Mesenchymal stem cell (in vitro differentiated cells and primary cell): ENCODE measurements at regions not wholly inside any gene's neighbourhood (a gene's known extent, or its start where the extent isn't known, plus 50 kb on each side); places are given as distances from the start of the nearest gene placed in this dataset.

Experiments used
- DNase-seq: peaks from one replicate; pipeline ENCODE4 v3.0.0-alpha.2; 2013
- H2AFZ ChIP-seq: one replicate; pipeline ENCODE4 v1.6.1; 2013; ENCODE audit warnings: low read depth, mild to moderate bottlenecking, control low read depth, inconsistent platforms, low read length, moderate library complexity
- H2AK5ac ChIP-seq: 2 replicates; pipeline ENCODE4 v1.6.1; 2013; ENCODE audit warnings: low read length, moderate library complexity, mild to moderate bottlenecking, inconsistent platforms; ENCODE audit not compliant: severe bottlenecking
- H2BK120ac ChIP-seq: one replicate; pipeline ENCODE4 v1.6.1; 2013; ENCODE audit warnings: low read depth, mild to moderate bottlenecking, inconsistent platforms, low read length, moderate library complexity
- H2BK12ac ChIP-seq, 2 experiments: one replicate each; pipeline ENCODE4 v1.6.1; 2013; ENCODE audit warnings: inconsistent platforms in 2 of 2, low read length in 2 of 2, mild to moderate bottlenecking in 2 of 2, moderate library complexity in 2 of 2, control low read depth in 1 of 2
- H2BK15ac ChIP-seq: one replicate; pipeline ENCODE4 v1.6.1; 2013; ENCODE audit warnings: mild to moderate bottlenecking, low read depth, inconsistent platforms; ENCODE audit not compliant: poor library complexity, severe bottlenecking
- H2BK5ac ChIP-seq: 2 replicates; pipeline ENCODE4 v1.6.1; 2013; ENCODE audit warnings: low read depth, mild to moderate bottlenecking, low read length, control low read depth, inconsistent platforms; ENCODE audit not compliant: poor library complexity, severe bottlenecking
- H3K14ac ChIP-seq, 2 experiments: one replicate each; pipeline ENCODE4 v1.6.1; 2013; ENCODE audit warnings: inconsistent platforms in 2 of 2, low read length in 2 of 2, control low read depth in 1 of 2, mild to moderate bottlenecking in 1 of 2, moderate library complexity in 1 of 2
- H3K18ac ChIP-seq, 2 experiments: one replicate each; pipeline ENCODE4 v1.6.1; 2013; ENCODE audit warnings: inconsistent platforms in 2 of 2, low read length in 2 of 2, control low read depth in 1 of 2, low read depth in 1 of 2, mild to moderate bottlenecking in 1 of 2
- H3K23ac ChIP-seq, 2 experiments: one replicate each; pipeline ENCODE4 v1.6.1; 2013; ENCODE audit warnings: inconsistent platforms in 2 of 2, low read length in 2 of 2, mild to moderate bottlenecking in 2 of 2, moderate library complexity in 2 of 2, control low read depth in 1 of 2
- H3K27ac ChIP-seq: 2 replicates; pipeline ENCODE4 v1.5.1; 2013; ENCODE audit warnings: mild to moderate bottlenecking, moderate library complexity, low read length, control low read depth, inconsistent platforms; ENCODE audit not compliant: poor library complexity, severe bottlenecking
- H3K27me3 ChIP-seq, 2 experiments: 2 replicates each; pipeline versions ENCODE4 v1.6.1 to v1.7.0; 2013; ENCODE audit warnings: low read length in 2 of 2, mild to moderate bottlenecking in 2 of 2, moderate library complexity in 2 of 2, control low read depth in 1 of 2, inconsistent platforms in 1 of 2; ENCODE audit not compliant: control insufficient read depth in 1 of 2, insufficient read depth in 1 of 2
- H3K36me3 ChIP-seq, 2 experiments: 2 replicates each; pipeline versions ENCODE4 v1.6.1 to v1.7.0; 2013; ENCODE audit warnings: low read length in 2 of 2, control low read depth in 1 of 2, inconsistent platforms in 1 of 2, low read depth in 1 of 2, mild to moderate bottlenecking in 1 of 2; ENCODE audit not compliant: insufficient read depth in 2 of 2, control insufficient read depth in 1 of 2
- H3K4ac ChIP-seq, 2 experiments: one replicate each; pipeline ENCODE4 v1.6.1; 2013; ENCODE audit warnings: inconsistent platforms in 2 of 2, low read length in 2 of 2, mild to moderate bottlenecking in 2 of 2, moderate library complexity in 2 of 2, control low read depth in 1 of 2, low read depth in 1 of 2
- H3K4me1 ChIP-seq: 2 replicates; pipeline ENCODE4 v1.6.1; 2013; ENCODE audit warnings: low read depth, low read length, control low read depth; ENCODE audit not compliant: control insufficient read depth, insufficient read depth
- H3K4me2 ChIP-seq: 2 replicates; pipeline ENCODE4 v1.6.1; 2013; ENCODE audit warnings: low read length, mild to moderate bottlenecking, inconsistent platforms; ENCODE audit not compliant: poor library complexity, severe bottlenecking
- H3K4me3 ChIP-seq, 2 experiments: 2 replicates each; pipeline versions ENCODE4 v1.5.1 to v1.7.0; 2013; ENCODE audit warnings: low read length in 2 of 2, mild to moderate bottlenecking in 2 of 2, control low read depth in 1 of 2, low read depth in 1 of 2; ENCODE audit not compliant: insufficient read depth in 1 of 2
- H3K79me1 ChIP-seq: replicated peaks from 2 replicates; pipeline ENCODE4 v1.6.1; 2013; ENCODE audit warnings: mild to moderate bottlenecking, control low read depth, low read length, inconsistent platforms; ENCODE audit not compliant: poor library complexity, severe bottlenecking
- H3K9ac ChIP-seq: 2 replicates; pipeline ENCODE4 v1.7.0; 2013; ENCODE audit warnings: mild to moderate bottlenecking, low read length, moderate library complexity
- H3K9me3 ChIP-seq: 2 replicates; pipeline ENCODE4 v1.7.0; 2013; ENCODE audit warnings: mild to moderate bottlenecking, low read length; ENCODE audit not compliant: control insufficient read depth
- H4K8ac ChIP-seq: one replicate; pipeline ENCODE4 v1.6.1; 2013; ENCODE audit warnings: inconsistent platforms, mild to moderate bottlenecking, low read length, moderate library complexity
- H4K91ac ChIP-seq: one replicate; pipeline ENCODE4 v1.6.1; 2013; ENCODE audit warnings: mild to moderate bottlenecking, low read length, inconsistent platforms
- WGBS: methylation state at CpG from one replicate; pipeline ENCODE4 v1.1.7; 2013; ENCODE audit warnings: mixed read lengths; 5-methylcytosine and 5-hydroxymethylcytosine counted together

GRCh38 chr13:91187522-91187921, 160.0 kb upstream of the MIR17HG start:
- Histone ChIP-seq H2BK5ac (no peak overlapping the region), H2AK5ac (no peak overlapping the region), H4K91ac (no peak overlapping the region), H3K27ac (no peak overlapping the region), H3K4ac (no peak overlapping the region), H3K4me3 (no peak overlapping the region), H3K4me1 (peaks cover 4% of the 10 kb centered on the region), H2AFZ (no peak overlapping the region), H2BK15ac (no peak overlapping the region), H3K14ac (no peak overlapping the region), H2BK120ac (no peak overlapping the region), H3K23ac (no peak overlapping the region), H4K8ac (no peak overlapping the region), H2BK12ac (no peak overlapping the region), H3K36me3 (no peaks in the 10 kb centered on the region), H3K9ac (no peak overlapping the region), H3K79me1 (no peaks in the 10 kb centered on the region), H3K27me3 (no peaks in the 10 kb centered on the region), H3K18ac (no peak overlapping the region), H3K9me3 (no peaks in the 10 kb centered on the region), H3K4me2 (no peak overlapping the region)
- no peak for DNase-seq

- no peak for DNase-seq
- Histone ChIP-seq H3K4ac (no peak overlapping the region), H2BK5ac (no peak overlapping the region), H3K27ac (no peak overlapping the region), H4K91ac (no peak overlapping the region), H3K9me3 (no peaks in the 10 kb centered on the region), H3K4me2 (no peak overlapping the region), H3K36me3 (no peaks in the 10 kb centered on the region), H2BK15ac (no peak overlapping the region), H2BK120ac (no peak overlapping the region), H3K18ac (no peak overlapping the region), H3K79me1 (no peaks in the 10 kb centered on the region), H2AFZ (no peak overlapping the region), H2AK5ac (no peak overlapping the region), H3K4me3 (no peak overlapping the region), H4K8ac (no peak overlapping the region), H2BK12ac (no peak overlapping the region), H3K9ac (no peak overlapping the region), H3K4me1 (peaks cover under 1% of the 10 kb centered on the region), H3K27me3 (no peaks in the 10 kb centered on the region), H3K23ac (no peak overlapping the region), H3K14ac (no peak overlapping the region)
- WGBS = 80% methylated on average over 2 of the region's 3 CpGs
These were observed 158.0 kb upstream of the MIR17HG start for GRCh38 chr13:91189506-91189905.

GRCh38 chr13:91193358-91193757, 154.1 kb upstream of the MIR17HG start:
- no peak overlapping the region for H2BK15ac ChIP-seq
- no peak overlapping the region for H2BK5ac ChIP-seq
- WGBS = 93% methylated on average over 2 of the region's 2 CpGs
- no peak overlapping the region for H3K4me3 ChIP-seq
- H2BK120ac ChIP-seq = no peak overlapping the region
- no peak overlapping the region for H3K9ac ChIP-seq
- no peak overlapping the region for H4K8ac ChIP-seq
- no peak overlapping the region for H3K18ac ChIP-seq
- no peaks in the 10 kb centered on the region for H3K79me1 ChIP-seq
- no peak overlapping the region for H3K27ac ChIP-seq
- no peaks in the 10 kb centered on the region for H3K4me1 ChIP-seq
- H3K36me3 ChIP-seq = no peaks in the 10 kb centered on the region
- H2AK5ac ChIP-seq = no peak overlapping the region
- H3K27me3 ChIP-seq = no peaks in the 10 kb centered on the region
- no peak overlapping the region for H3K14ac ChIP-seq
- no peak overlapping the region for H3K4ac ChIP-seq
- H2BK12ac ChIP-seq = no peak overlapping the region
- no peak overlapping the region for H3K4me2 ChIP-seq
- no peak overlapping the region for H4K91ac ChIP-seq
- H3K23ac ChIP-seq = no peak overlapping the region
- H2AFZ ChIP-seq = no peak overlapping the region
- DNase-seq = no peak
- H3K9me3 ChIP-seq = no peaks in the 10 kb centered on the region

- Histone ChIP-seq H2BK15ac (no peak overlapping the region), H3K36me3 (no peaks in the 10 kb centered on the region), H4K8ac (no peak overlapping the region), H2BK5ac (no peak overlapping the region), H2BK12ac (no peak overlapping the region), H3K27me3 (no peaks in the 10 kb centered on the region), H2AK5ac (no peak overlapping the region), H3K79me1 (no peaks in the 10 kb centered on the region), H3K9me3 (no peaks in the 10 kb centered on the region), H3K18ac (no peak overlapping the region), H3K4me3 (no peak overlapping the region), H4K91ac (no peak overlapping the region), H2BK120ac (no peak overlapping the region), H3K14ac (no peak overlapping the region), H2AFZ (no peak overlapping the region), H3K9ac (no peak overlapping the region), H3K4me2 (no peak overlapping the region), H3K4ac (no peak overlapping the region), H3K4me1 (no peaks in the 10 kb centered on the region), H3K23ac (no peak overlapping the region), H3K27ac (no peak overlapping the region)
- DNase-seq = no peak
- WGBS = 94% methylated on average over 1 of the region's 2 CpGs
These were observed 151.7 kb upstream of the MIR17HG start for GRCh38 chr13:91195789-91196188.
